Liver (tissue), 3 donors: ENCODE measurements at regions not wholly inside any gene's neighbourhood (a gene's known extent, or its start where the extent isn't known, plus 50 kb on each side); places are given as distances from the start of the nearest gene placed in this dataset.
"Not testable (repeated sequence)": the region's sequence is repeated elsewhere in the genome, so short reads cannot be mapped to it uniquely, and the experiment has no call there.

Experiments used
- EGR1 ChIP-seq, 2 donors: IDR thresholded peaks; 2 replicates each; pipeline ENCODE4 v1.6.1; 2016 to 2018; ENCODE audit warnings: antibody characterized with exemption in 2 of 2, low read depth in 2 of 2
- FOXA1 ChIP-seq: IDR thresholded peaks from 2 replicates; pipeline ENCODE4 v1.6.1; 2016; ENCODE audit warnings: antibody characterized with exemption
- HNF4G ChIP-seq: IDR thresholded peaks from 2 replicates; pipeline ENCODE4 v1.6.1; 2016; ENCODE audit warnings: antibody characterized with exemption
- JUND ChIP-seq, 2 donors: IDR thresholded peaks; 2 replicates each; pipeline ENCODE4 v1.6.1; 2016; ENCODE audit warnings: antibody characterized with exemption in 2 of 2
- RAD21 ChIP-seq, 2 donors: IDR thresholded peaks; 2 replicates each; pipeline ENCODE4 v1.6.1; 2016; ENCODE audit warnings: antibody characterized with exemption in 2 of 2, mild to moderate bottlenecking in 2 of 2
- RXRA ChIP-seq, 2 donors: IDR thresholded peaks; 2 replicates each; pipeline ENCODE4 v1.6.1; 2017 to 2018; ENCODE audit warnings: antibody characterized with exemption in 2 of 2, mild to moderate bottlenecking in 1 of 2
- TAF1 ChIP-seq: conservative IDR thresholded peaks from 2 replicates; pipeline ENCODE4 v1.6.1; 2016; ENCODE audit warnings: antibody characterized with exemption, mild to moderate bottlenecking
- YY1 ChIP-seq: IDR thresholded peaks from 2 replicates; pipeline ENCODE4 v1.6.1; 2016; ENCODE audit warnings: antibody characterized with exemption, mild to moderate bottlenecking
- TF ChIP-seq, protein P1 (sequence below): fragments of 150-350 bp; IDR thresholded peaks from 2 replicates; pipeline ENCODE4 v1.5.1; 2017; ENCODE audit warnings: improper control_type of control experiment, low read depth, low read length; ENCODE audit not compliant: missing input control
- TF ChIP-seq, protein P2 (sequence below): IDR thresholded peaks from 2 replicates; pipeline ENCODE4 v1.6.1; 2016; ENCODE audit warnings: antibody characterized with exemption
- TF ChIP-seq, protein P3 (sequence below): IDR thresholded peaks from 2 replicates; pipeline ENCODE4 v1.6.1; 2016; ENCODE audit warnings: antibody characterized with exemption, mild to moderate bottlenecking
- TF ChIP-seq, protein P4 (sequence below): IDR thresholded peaks from 2 replicates; pipeline ENCODE4 v1.6.1; 2016; ENCODE audit warnings: antibody characterized with exemption
- donor health status: healthy.
- donor health status: healthy.

DNA sequence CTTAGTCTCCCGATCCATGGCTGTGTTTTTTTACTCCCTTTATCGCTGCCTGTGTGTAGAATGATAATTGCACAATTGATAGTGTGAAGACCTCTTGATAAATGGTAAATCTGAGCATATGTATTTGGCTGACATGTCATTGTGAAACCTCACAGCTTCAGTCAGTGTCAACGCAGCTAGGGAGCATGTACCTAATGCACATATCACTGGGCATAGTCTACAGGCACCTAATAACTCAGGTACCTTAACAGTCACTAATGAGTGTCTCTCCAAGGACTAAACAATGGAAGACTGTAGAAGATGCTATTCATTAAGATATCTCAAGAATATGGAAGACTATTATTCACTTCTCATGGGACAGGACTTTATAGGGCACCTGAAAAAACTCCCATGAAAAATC lies 101.0 kb upstream of the PTPN20 start:
- TF ChIP-seq, protein P1, sequence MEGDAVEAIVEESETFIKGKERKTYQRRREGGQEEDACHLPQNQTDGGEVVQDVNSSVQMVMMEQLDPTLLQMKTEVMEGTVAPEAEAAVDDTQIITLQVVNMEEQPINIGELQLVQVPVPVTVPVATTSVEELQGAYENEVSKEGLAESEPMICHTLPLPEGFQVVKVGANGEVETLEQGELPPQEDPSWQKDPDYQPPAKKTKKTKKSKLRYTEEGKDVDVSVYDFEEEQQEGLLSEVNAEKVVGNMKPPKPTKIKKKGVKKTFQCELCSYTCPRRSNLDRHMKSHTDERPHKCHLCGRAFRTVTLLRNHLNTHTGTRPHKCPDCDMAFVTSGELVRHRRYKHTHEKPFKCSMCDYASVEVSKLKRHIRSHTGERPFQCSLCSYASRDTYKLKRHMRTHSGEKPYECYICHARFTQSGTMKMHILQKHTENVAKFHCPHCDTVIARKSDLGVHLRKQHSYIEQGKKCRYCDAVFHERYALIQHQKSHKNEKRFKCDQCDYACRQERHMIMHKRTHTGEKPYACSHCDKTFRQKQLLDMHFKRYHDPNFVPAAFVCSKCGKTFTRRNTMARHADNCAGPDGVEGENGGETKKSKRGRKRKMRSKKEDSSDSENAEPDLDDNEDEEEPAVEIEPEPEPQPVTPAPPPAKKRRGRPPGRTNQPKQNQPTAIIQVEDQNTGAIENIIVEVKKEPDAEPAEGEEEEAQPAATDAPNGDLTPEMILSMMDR, result not testable (repeated sequence)
- not testable (repeated sequence) for TF ChIP-seq RAD21 (IDR thresholded peaks at IDR 0.05); JUND (IDR thresholded peaks at IDR 0.05); YY1; RXRA (IDR thresholded peaks at IDR 0.05); FOXA1; TAF1; EGR1 (IDR thresholded peaks at IDR 0.05; ENCODE audit: low read depth in 2 of 2); HNF4G
- TF ChIP-seq, protein P2, sequence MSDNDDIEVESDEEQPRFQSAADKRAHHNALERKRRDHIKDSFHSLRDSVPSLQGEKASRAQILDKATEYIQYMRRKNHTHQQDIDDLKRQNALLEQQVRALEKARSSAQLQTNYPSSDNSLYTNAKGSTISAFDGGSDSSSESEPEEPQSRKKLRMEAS, result not testable (repeated sequence)
- TF ChIP-seq, protein P3, sequence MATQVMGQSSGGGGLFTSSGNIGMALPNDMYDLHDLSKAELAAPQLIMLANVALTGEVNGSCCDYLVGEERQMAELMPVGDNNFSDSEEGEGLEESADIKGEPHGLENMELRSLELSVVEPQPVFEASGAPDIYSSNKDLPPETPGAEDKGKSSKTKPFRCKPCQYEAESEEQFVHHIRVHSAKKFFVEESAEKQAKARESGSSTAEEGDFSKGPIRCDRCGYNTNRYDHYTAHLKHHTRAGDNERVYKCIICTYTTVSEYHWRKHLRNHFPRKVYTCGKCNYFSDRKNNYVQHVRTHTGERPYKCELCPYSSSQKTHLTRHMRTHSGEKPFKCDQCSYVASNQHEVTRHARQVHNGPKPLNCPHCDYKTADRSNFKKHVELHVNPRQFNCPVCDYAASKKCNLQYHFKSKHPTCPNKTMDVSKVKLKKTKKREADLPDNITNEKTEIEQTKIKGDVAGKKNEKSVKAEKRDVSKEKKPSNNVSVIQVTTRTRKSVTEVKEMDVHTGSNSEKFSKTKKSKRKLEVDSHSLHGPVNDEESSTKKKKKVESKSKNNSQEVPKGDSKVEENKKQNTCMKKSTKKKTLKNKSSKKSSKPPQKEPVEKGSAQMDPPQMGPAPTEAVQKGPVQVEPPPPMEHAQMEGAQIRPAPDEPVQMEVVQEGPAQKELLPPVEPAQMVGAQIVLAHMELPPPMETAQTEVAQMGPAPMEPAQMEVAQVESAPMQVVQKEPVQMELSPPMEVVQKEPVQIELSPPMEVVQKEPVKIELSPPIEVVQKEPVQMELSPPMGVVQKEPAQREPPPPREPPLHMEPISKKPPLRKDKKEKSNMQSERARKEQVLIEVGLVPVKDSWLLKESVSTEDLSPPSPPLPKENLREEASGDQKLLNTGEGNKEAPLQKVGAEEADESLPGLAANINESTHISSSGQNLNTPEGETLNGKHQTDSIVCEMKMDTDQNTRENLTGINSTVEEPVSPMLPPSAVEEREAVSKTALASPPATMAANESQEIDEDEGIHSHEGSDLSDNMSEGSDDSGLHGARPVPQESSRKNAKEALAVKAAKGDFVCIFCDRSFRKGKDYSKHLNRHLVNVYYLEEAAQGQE, result not testable (repeated sequence)
- TF ChIP-seq, protein P4, sequence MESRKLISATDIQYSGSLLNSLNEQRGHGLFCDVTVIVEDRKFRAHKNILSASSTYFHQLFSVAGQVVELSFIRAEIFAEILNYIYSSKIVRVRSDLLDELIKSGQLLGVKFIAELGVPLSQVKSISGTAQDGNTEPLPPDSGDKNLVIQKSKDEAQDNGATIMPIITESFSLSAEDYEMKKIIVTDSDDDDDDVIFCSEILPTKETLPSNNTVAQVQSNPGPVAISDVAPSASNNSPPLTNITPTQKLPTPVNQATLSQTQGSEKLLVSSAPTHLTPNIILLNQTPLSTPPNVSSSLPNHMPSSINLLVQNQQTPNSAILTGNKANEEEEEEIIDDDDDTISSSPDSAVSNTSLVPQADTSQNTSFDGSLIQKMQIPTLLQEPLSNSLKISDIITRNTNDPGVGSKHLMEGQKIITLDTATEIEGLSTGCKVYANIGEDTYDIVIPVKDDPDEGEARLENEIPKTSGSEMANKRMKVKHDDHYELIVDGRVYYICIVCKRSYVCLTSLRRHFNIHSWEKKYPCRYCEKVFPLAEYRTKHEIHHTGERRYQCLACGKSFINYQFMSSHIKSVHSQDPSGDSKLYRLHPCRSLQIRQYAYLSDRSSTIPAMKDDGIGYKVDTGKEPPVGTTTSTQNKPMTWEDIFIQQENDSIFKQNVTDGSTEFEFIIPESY, result not testable (repeated sequence)
